Erythroblast (primary cell): ENCODE measurements at regions not wholly inside any gene's neighbourhood (a gene's known extent, or its start where the extent isn't known, plus 50 kb on each side); places are given as distances from the start of the nearest gene placed in this dataset.
A peak's percentile ranks its signal among the peaks of the same experiment; 100 is the strongest.

Source experiments
- DNase-seq, 2 experiments: peaks; one replicate each; lab custom pipeline; 2025; lab: John Stamatoyannopoulos, UW
- GATA1 ChIP-seq: IDR thresholded peaks from 2 replicates; pipeline ENCODE4 v1.6.1; 2011; ENCODE audit warnings: low read depth, mild to moderate bottlenecking, control low read depth, low read length, moderate library complexity
- POLR2A ChIP-seq: IDR thresholded peaks from 2 replicates; pipeline ENCODE4 v1.6.1; 2011; ENCODE audit warnings: mild to moderate bottlenecking, low read length

GRCh38 chr3:94887065-94887464, 824.2 kb downstream of the NSUN3 start:
- TF ChIP-seq GATA1 = no peak
- no peak for TF ChIP-seq POLR2A
- DNase-seq = no peak

- TF ChIP-seq GATA1 (no peak), POLR2A (no peak)
Measured at GRCh38 chr3:94896994-94897393, 834.1 kb downstream of the NSUN3 start.

DNA sequence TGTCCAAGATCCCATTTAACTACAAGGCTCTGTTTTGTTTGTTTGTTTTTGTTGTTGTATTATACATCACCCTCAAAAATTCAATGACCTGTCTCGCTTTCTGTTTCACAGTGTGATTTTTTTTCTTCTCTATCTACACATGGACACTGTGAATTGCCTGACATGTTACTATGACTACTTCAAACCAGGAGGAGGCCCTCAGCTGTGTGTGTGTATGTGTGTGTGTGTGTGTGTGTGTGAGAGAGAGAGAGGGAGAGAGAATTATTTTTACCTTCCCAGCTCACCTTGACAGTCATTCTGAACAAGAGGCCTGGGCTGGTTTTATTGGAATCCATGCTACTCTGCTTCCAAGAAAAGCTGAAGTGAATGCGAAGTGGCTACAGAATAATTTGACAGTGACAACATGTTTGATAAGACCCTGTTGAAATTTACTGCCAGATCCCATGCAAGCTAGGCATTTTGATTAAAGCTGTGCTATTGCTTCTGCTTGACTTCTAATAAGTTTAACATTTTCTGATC, 841.4 kb downstream of the NSUN3 start:
- TF ChIP-seq POLR2A (no peak), GATA1 (no peak)
- DNase-seq = no peak

More at GRCh38 chr3:94896994-94897393, 834.1 kb downstream of the NSUN3 start:
- no peak for DNase-seq

DNA sequence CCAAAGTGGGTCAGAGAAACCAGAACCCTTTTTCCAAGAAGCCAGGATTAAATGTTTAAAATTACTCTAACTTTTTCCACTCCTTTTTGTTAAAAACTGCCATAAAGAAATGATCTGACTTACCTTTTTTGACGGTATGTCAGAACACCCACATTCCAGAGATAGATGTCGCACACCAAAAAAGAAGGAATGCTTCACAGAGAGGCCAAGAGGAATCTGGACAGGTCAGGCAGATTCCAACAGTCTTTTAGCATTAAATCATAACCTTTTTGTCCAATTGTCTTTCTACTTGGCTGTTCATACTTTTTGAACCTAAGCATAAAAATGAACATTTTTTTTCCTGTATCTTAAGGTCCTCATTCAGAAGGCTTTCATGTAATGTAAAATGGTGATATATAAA, 846.9 kb downstream of the NSUN3 start:
- no peak for DNase-seq

DNA sequence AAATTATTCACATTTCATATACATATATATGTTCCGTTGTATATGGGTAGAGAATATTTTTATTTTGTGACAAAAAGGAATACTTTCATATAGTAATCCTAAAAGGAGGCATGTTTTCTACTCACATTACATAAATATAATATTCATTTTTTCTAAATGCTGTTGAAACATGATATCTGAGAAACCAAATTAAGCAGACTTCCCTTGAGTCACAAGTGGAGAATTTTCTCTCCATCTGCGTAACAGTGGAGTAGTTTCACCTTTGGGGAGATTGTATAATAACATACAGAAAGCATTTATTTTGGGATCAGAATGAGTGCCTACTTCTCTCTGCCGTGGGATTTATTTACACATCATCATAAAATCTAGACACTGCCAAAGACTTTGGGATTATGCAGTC, 849.8 kb downstream of the NSUN3 start:
- TF ChIP-seq GATA1 (no peak), POLR2A (no peak)
- no peak for DNase-seq

More for the DNA sequence above, 846.9 kb downstream of the NSUN3 start:
- TF ChIP-seq GATA1 = no peak
- TF ChIP-seq POLR2A = no peak

GRCh38 chr3:94927175-94927574, 864.3 kb downstream of the NSUN3 start:
- DNase-seq = no peak
- TF ChIP-seq GATA1 = no peak
- no peak for TF ChIP-seq POLR2A

GRCh38 chr3:94928921-94929320, 866.1 kb downstream of the NSUN3 start:
- DNase-seq = peak; percentile 16 to 41
- TF ChIP-seq POLR2A (no peak), GATA1 (no peak)

GRCh38 chr3:94935738-94936580, 873.1 kb downstream of the NSUN3 start:
- TF ChIP-seq GATA1 = no peak
- TF ChIP-seq POLR2A = no peak

DNA sequence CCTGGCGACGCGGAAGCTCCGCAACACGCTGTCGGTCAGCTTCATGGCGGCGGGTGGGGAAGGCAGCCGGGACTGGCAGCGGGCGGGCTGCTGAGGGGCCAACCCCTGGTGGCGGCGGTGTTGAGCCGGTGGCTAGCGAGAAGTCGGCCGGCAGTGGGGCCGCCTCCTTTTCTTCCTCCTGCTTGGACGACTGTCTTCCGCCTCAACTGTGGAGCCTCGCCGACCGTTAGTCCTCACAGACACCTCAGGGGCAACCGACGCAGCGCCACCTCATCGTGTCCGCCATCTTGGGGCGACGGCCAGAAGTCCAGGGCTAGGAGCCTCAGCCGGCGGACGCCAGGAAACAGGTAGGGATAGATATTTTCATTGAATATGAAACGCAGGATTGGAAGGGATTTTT, 875.1 kb downstream of the NSUN3 start:
- TF ChIP-seq POLR2A (no peak), GATA1 (no peak)
- DNase-seq = no peak

More at GRCh38 chr3:94935738-94936580, 873.1 kb downstream of the NSUN3 start:
- DNase-seq = no peak

- TF ChIP-seq GATA1 = no peak
- TF ChIP-seq POLR2A = no peak
- no peak for DNase-seq
Measured at GRCh38 chr3:94946683-94947082, 883.8 kb downstream of the NSUN3 start.

DNA sequence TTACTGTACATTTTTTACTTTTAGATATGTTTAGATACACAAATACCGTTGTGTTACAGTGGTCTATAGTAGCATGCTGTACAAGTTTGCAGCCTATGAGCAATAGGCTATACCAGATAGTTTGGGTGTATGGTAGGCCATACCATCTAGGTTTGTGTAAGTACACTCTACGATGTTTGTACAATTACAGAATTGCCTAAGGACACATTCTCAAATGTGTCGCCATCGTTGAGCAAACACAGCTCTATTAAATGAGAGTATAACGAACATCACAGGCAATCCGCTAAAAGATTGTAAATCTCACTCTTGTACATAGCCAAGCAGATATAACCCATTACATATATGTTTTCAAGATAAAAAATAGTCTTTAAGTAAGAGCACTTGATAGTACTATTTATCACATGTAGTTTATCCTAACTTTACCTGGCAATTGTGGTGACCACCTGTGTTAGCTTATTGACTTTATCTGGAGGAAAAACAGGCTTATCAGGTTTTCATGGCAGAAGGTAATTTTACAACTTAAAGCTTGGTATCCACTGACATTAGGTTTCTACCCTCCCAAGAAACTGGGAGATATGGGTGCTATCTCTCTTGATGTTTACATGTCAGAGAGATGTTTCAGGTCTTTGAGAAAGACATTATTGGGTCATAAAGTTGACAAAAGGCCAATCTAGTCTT, 898.7 kb downstream of the NSUN3 start:
- no peak for DNase-seq
- TF ChIP-seq POLR2A (no peak), GATA1 (no peak)

GRCh38 chr3:94965867-94966475, 903.1 kb downstream of the NSUN3 start:
- no peak for DNase-seq

GRCh38 chr3:94967196-94967595, 904.3 kb downstream of the NSUN3 start:
- DNase-seq = no peak
- no peak for TF ChIP-seq GATA1
- TF ChIP-seq POLR2A = no peak

More at GRCh38 chr3:94965867-94966475, 903.1 kb downstream of the NSUN3 start:
- no peak for TF ChIP-seq POLR2A
- TF ChIP-seq GATA1 = no peak
